ENCODE measurements at regions not wholly inside any gene's neighbourhood (a gene's known extent, or its start where the extent isn't known, plus 50 kb on each side); places are given as distances from the start of the nearest gene placed in this dataset.

DNA sequence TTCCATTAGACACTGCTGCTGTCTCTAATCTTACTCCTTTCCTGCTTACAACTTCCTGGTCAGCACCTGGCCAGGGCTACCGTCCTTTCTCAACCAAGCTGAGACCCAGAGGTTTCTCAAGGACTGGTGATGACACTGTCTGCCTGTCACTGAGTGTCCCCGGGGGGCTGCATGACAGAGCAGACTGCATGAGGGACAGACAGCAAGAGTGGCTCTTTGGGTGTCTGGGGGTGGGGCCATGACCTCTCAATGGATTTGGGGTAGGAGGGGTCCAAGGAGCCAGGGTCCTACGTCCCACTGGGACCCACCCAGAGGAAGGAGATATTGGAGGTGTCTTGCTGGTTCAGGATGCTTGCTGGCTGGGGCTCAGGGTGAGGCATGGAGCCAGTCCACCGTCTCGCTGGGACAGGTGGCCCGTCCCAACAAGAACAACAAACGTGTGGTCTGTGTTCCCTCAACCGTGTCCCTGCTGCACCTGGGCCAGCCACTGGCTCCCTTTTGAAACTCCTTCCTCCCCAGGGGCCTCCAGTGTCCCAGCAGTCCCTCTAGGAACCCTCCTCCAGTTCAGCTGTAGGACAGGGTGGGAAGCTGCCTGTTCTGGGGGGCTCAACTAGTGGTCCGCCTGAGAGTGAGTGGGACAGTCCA lies 344.6 kb upstream of the AJAP1 start:
- no peak overlapping the region for H3K27ac ChIP-seq
- TF ChIP-seq EP300 (IDR thresholded peaks at IDR 0.05) (no peak), POLR2AphosphoS5 (IDR thresholded peaks at IDR 0.05) (no peak), POLR2A (IDR thresholded peaks at IDR 0.05) (no peak)
- TF ChIP-seq, protein P1, sequence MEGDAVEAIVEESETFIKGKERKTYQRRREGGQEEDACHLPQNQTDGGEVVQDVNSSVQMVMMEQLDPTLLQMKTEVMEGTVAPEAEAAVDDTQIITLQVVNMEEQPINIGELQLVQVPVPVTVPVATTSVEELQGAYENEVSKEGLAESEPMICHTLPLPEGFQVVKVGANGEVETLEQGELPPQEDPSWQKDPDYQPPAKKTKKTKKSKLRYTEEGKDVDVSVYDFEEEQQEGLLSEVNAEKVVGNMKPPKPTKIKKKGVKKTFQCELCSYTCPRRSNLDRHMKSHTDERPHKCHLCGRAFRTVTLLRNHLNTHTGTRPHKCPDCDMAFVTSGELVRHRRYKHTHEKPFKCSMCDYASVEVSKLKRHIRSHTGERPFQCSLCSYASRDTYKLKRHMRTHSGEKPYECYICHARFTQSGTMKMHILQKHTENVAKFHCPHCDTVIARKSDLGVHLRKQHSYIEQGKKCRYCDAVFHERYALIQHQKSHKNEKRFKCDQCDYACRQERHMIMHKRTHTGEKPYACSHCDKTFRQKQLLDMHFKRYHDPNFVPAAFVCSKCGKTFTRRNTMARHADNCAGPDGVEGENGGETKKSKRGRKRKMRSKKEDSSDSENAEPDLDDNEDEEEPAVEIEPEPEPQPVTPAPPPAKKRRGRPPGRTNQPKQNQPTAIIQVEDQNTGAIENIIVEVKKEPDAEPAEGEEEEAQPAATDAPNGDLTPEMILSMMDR (IDR thresholded peaks at IDR 0.05): no peak
- H3K9me3 ChIP-seq: peaks cover 0 to 25% (median 22%) of the 10 kb centered on the region in 4 donors
- no peak for DNase-seq
- H3K4me3 ChIP-seq: no peak overlapping the region
- WGBS, 5 donors: 57 to 71% (median 68%) methylated on average over 3 to 9 of the region's 9 CpGs
- no peaks in the 10 kb centered on the region for H3K36me3 ChIP-seq
- H3K4me1 ChIP-seq: no peaks in the 10 kb centered on the region
- intact Hi-C loops (cut with DNase I; ENCODE audit: low total_unique reads): no loop called here
- peaks cover 0 to 3% (median 0%) of the 10 kb centered on the region in 3 donors for H3K27me3 ChIP-seq

DNA sequence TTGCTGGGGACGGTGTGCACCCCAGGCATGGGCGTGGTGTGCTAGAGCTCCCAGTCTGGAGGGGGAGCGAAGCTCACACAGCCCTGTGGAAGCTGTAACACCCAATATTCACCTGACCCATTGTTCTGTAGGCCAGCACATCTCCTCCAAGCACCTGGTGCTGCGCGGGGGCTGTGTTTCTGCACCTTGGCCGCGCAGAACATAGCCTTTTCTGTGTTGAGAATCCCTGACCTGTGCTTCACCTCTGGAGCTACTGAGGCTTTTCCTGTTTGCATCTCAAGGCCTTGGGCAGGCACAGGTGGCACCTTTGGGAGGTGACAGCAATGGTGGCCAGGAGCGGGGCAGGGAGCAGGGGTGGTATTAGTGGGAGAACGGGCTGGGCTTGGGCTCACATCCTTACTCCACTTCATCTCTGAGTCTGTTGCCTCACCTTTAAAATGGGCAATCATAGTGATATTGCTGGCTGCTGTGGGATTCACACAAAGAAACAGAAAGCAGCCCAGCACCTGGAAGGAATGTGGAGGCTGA lies 343.9 kb upstream of the AJAP1 start:
- WGBS, 5 donors: 87 to 92% (median 88%) methylated on average over 5 to 9 of the region's 9 CpGs
- intact Hi-C loops (cut with DNase I; ENCODE audit: low total_unique reads): no loop called here

DNA sequence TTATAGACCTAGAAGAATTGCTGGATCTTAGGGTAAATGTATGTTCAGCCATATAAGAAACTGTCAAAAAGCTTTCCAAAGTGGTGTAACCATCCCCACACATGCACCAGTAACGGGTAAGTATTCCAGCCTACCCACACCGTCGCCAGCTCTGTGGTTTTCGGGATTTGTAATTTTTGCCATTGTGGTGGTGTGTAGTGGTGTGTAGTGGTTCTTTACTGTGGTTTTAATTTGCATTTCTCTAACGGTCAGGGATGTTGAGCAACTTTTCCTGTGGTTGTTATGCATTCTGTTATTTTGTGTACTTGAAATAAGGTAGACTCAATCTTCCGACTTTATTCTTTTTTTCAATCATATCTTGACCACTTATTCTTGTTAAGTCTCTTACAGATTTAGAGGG lies 342.4 kb upstream of the AJAP1 start:
- Histone ChIP-seq H3K4me3 (no peak overlapping the region), H3K27me3 (peaks cover 0 to 3% (median 0%) of the 10 kb centered on the region in 3 donors), H3K36me3 (no peaks in the 10 kb centered on the region), H3K27ac (no peak overlapping the region), H3K9me3 (peaks cover 0 to 24% (median 20%) of the 10 kb centered on the region in 4 donors), H3K4me1 (no peaks in the 10 kb centered on the region)
- TF ChIP-seq POLR2AphosphoS5 (IDR thresholded peaks at IDR 0.05) (no peak), POLR2A (IDR thresholded peaks at IDR 0.05) (no peak), EP300 (IDR thresholded peaks at IDR 0.05) (no peak)
- TF ChIP-seq, protein P1 (IDR thresholded peaks at IDR 0.05): no peak
- WGBS, 5 donors: 68 to 85% (median 84%) methylated on average over 6 of the region's 6 CpGs
- intact Hi-C loops (cut with DNase I; ENCODE audit: low total_unique reads): no loop called here
- DNase-seq: no peak

More for the DNA sequence above, 343.9 kb upstream of the AJAP1 start:
- TF ChIP-seq, protein P1 (IDR thresholded peaks at IDR 0.05): no peak
- TF ChIP-seq POLR2A (IDR thresholded peaks at IDR 0.05) (no peak), EP300 (IDR thresholded peaks at IDR 0.05) (no peak), POLR2AphosphoS5 (IDR thresholded peaks at IDR 0.05) (no peak)
- H3K27ac ChIP-seq: no peak overlapping the region
- H3K4me1 ChIP-seq: no peaks in the 10 kb centered on the region
- peaks cover 0 to 3% (median 0%) of the 10 kb centered on the region in 3 donors for H3K27me3 ChIP-seq
- peaks cover 0 to 26% (median 22%) of the 10 kb centered on the region in 4 donors for H3K9me3 ChIP-seq
- no peak overlapping the region for H3K4me3 ChIP-seq
- DNase-seq: no peak
- H3K36me3 ChIP-seq: no peaks in the 10 kb centered on the region

DNA sequence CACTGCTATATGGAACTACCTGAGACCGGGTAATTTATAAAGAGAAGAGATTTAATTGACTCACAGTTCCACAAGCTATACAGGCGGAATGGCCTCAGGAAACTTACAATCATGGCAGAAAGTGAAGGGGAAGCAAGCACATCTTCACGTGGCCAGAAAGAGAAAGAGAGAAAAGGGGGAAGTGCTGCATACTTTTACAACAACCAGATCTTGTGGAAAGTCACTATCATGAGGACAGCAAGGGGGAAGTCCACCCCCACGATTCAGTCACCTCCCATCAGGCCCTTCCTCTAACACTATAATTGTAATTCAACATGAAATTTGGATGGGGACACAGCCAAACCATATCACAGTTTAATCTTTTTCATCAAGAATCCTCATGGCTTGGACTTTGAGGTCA lies 339.2 kb upstream of the AJAP1 start:
- no peak for DNase-seq
- TF ChIP-seq POLR2AphosphoS5 (IDR thresholded peaks at IDR 0.05) (no peak), EP300 (IDR thresholded peaks at IDR 0.05) (no peak)
- TF ChIP-seq, protein P1 (IDR thresholded peaks at IDR 0.05): no peak
- Histone ChIP-seq H3K9me3 (peaks cover 0 to 24% (median 20%) of the 10 kb centered on the region in 4 donors), H3K36me3 (no peaks in the 10 kb centered on the region), H3K4me3 (no peak overlapping the region), H3K27me3 (peaks cover 0 to 18% (median 0%) of the 10 kb centered on the region in 3 donors), H3K4me1 (no peaks in the 10 kb centered on the region), H3K27ac (no peak overlapping the region)
- intact Hi-C loops (cut with DNase I; ENCODE audit: low total_unique reads): no loop called here
- WGBS, 5 donors: 51 to 72% (median 66%) methylated on average over 4 of the region's 4 CpGs
